Fibroblast of villous mesenchyme (primary cell): ENCODE measurements at regions not wholly inside any gene's neighbourhood (a gene's known extent, or its start where the extent isn't known, plus 50 kb on each side); places are given as distances from the start of the nearest gene placed in this dataset.
"Not testable (repeated sequence)": the region's sequence is repeated elsewhere in the genome, so short reads cannot be mapped to it uniquely, and the experiment has no call there.

Source experiments
- DNase-seq: peaks from one replicate; pipeline ENCODE4 v3.0.0-alpha.2; 2010; ENCODE audit warnings: low read depth
- H3K4me3 ChIP-seq: 2 replicates; pipeline ENCODE4 v1.5.1; 2011; ENCODE audit warnings: low read depth, mild to moderate bottlenecking, low read length
- TF ChIP-seq, protein P1 (sequence below): IDR thresholded peaks from 2 replicates; pipeline ENCODE4 v1.5.1; 2012; ENCODE audit warnings: low read depth, mild to moderate bottlenecking, low read length; ENCODE audit not compliant: insufficient read depth

DNA sequence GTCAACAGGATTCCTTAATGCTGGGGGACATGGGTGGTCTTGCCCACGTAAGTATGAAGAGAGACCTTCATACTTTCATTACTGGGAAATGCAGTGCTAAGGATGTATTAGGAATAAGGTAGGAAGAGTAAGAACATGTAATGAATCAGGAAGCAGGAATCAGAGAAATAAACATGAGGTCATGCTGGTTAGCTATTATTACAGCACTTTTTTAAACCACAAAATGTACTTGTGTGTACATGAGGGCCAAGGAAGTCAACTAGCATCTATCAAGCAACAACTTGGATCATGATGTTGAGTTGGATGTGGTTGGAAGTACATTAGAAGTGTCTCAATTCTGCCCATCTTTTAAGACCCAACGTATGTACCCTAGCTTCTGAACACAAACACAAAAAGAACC is 63.5 kb upstream of the E2F3 start:
- no peak overlapping the region for H3K4me3 ChIP-seq
- DNase-seq, result peak; percentile 28
- TF ChIP-seq, protein P1, sequence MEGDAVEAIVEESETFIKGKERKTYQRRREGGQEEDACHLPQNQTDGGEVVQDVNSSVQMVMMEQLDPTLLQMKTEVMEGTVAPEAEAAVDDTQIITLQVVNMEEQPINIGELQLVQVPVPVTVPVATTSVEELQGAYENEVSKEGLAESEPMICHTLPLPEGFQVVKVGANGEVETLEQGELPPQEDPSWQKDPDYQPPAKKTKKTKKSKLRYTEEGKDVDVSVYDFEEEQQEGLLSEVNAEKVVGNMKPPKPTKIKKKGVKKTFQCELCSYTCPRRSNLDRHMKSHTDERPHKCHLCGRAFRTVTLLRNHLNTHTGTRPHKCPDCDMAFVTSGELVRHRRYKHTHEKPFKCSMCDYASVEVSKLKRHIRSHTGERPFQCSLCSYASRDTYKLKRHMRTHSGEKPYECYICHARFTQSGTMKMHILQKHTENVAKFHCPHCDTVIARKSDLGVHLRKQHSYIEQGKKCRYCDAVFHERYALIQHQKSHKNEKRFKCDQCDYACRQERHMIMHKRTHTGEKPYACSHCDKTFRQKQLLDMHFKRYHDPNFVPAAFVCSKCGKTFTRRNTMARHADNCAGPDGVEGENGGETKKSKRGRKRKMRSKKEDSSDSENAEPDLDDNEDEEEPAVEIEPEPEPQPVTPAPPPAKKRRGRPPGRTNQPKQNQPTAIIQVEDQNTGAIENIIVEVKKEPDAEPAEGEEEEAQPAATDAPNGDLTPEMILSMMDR, result no peak

DNA sequence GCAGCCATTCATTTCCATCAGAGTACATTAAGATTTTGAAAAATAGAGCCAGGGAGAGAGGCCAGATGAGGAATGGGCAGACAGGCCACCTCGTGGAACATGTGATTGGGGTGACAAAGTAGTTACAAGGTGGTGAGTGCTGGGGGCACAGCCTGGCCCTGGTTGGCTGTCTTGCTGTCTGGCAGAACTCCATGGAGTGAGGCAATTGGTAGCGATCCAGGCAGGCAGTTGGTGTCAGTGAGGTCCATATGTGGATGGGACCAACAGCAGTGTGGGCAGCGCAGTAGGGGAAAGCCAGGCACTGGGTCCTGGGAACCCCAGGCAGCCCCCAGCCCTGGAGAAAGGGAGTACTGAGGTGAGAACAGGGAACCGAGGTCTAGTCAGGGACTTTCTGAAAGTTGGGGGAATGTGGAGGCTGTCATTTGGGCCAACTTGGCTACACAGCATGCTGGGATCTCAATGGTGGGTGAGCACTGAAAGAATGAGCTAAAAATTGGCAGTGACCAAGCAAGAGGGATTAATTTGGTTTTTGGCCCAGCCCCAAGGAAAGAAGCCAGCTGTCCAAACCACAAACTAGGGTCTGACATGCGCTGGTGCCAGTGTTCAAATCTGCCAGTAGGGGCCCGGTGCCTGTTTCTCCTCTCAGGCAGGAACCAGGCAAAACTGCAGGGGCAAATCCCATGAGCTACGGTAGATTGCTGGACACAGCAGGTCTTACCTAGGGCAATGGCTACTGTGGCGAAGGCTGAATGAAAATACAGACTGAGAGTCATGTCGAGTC is 61.4 kb upstream of the E2F3 start:
- H3K4me3 ChIP-seq, result no peak overlapping the region
- TF ChIP-seq, protein P1, result no peak
- peak; percentile 10 for DNase-seq

DNA sequence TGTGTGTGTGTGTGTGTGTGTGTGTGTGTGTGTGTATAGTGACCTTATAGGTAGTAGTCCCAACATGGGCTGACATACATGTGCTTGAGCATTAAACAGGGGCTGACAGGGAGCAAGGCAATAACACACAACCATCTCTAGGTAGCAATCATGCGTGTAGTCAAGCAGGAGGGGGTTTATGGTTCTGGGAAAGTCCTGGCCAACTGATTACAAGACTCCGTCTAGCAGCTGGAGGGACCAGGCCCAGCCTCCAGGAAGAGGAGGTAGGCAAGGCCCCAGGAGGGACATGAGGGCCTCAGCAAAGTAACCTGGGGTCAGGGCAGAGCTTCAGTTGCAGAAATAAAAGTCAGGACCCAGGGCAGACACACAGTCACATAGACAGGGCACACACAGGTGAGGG is 60.6 kb upstream of the E2F3 start:
- no peak for DNase-seq
- no peak overlapping the region for H3K4me3 ChIP-seq
- TF ChIP-seq, protein P1, result no peak

DNA sequence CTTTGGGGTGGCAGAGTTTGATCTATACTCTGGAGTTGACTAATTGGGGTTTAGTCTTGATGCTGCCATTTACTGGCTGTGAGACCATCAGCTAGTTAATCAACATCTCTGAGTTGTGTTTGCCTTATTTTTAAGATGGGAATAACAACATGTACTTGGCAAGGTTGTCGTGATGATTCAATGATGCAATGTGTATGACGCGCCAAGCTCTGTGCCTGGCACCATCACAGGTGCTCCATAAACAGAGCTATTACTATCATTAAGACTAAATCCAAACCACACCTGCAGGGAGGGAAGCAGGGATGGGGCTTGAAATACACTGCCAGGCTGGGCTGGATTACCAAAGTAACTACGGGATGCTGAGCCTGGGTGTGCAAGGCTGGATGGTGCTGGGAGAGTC is 60.1 kb upstream of the E2F3 start:
- no peak for DNase-seq
- TF ChIP-seq, protein P1, result no peak
- no peak overlapping the region for H3K4me3 ChIP-seq

DNA sequence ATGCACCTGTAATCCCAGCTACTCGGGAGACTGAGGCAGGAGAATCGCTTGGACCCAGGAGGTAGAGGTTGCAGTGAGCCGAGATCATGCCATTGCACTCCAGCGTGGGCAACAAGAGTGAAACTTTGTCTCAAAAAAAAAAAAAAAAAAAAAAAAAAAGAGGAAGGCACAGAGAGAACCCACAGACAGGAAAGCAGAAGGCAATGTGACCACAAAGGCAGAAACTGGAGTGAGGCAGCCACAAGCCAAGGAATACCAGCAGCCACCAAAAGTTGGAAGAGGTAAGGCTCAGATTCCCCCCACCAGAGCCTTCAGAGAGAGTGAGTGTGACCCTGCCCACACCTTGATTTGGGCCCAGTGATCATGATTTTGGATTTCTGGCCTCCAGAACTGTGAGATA is 54.7 kb upstream of the E2F3 start:
- not testable (repeated sequence) for DNase-seq, H3K4me3 ChIP-seq

DNA sequence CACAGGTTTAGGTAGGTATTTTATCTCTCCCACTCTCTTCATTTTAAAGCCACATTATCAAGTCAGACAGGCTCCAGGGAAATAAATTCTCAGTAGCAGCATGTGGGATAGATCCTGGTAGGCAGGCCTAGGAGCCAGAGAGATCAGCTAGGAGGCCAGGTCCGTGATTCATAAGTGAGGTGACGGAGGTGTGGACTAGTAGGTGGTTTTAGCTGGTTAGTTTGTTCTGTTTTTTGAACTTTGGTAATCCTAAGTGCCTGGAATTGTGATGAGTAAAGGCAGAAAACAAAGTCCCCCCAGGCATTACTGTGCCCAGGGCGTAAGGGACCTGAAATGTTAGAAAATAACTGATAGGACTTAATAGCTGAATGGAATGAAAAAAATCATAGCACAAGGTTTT is 53.6 kb upstream of the E2F3 start:
- DNase-seq, result no peak
- H3K4me3 ChIP-seq, result no peak overlapping the region
- TF ChIP-seq, protein P1, result no peak

DNA sequence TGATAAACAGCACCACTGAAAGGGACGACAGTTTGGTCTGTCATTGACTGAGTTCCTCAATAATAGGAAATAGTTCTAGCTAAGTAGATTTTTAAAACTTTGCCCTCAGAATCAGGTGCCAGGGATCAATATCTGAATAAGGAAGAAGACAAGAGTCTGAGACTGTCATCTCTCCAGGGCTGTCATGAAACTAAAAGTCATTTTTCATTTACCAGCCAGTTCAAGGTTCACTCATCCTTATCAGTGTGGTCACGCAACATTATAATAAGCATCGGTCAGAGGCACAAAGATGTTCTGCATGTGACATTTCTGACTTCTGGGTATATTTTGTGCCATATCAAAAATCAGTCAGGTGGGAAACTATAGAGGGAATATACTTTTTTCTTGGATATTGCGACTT is 52.5 kb upstream of the E2F3 start:
- DNase-seq, result no peak
- TF ChIP-seq, protein P1, result no peak
- no peak overlapping the region for H3K4me3 ChIP-seq
